WTC11 (cell line): ENCODE measurements at regions not wholly inside any gene's neighbourhood (a gene's known extent, or its start where the extent isn't known, plus 50 kb on each side); places are given as distances from the start of the nearest gene placed in this dataset.

ENCODE experiments used
- ATAC-seq: fragments of 200-7000 bp; cut with Tn5 transposase; 2 replicates; pipeline ENCODE4 v1.10.0; 2021; ENCODE audit warnings: mild to moderate bottlenecking, moderate library complexity
- CTCF ChIA-PET: fragments of 300-600 bp; sonication (Branson Sonifier 250); formaldehyde crosslinking; loops from one replicate; lab custom pipeline; 2021; ENCODE audit warnings: antibody characterized with exemption; lab: Charles Lee
- POLR2A ChIA-PET: fragments of 350-600 bp; sonication (Branson Sonifier 250); formaldehyde crosslinking; loops from one replicate; lab custom pipeline; 2021; ENCODE audit warnings: antibody characterized with exemption; lab: Charles Lee
- DNase-seq: peaks from one replicate; pipeline ENCODE4 v3.0.0; 2021; ENCODE audit warnings: low spot score
- H3K27ac Mint-ChIP-seq: 2 replicates; pipeline ENCODE4 v1.8.0; 2021; ENCODE audit warnings: mixed read lengths
- H3K27me3 Mint-ChIP-seq: 2 replicates; pipeline ENCODE4 v1.8.0; 2021; ENCODE audit warnings: low read depth, mild to moderate bottlenecking, moderate library complexity, mixed read lengths
- H3K36me3 Mint-ChIP-seq: 2 replicates; pipeline ENCODE4 v1.8.0; 2021; ENCODE audit warnings: mixed read lengths
- H3K4me1 Mint-ChIP-seq: 2 replicates; pipeline ENCODE4 v1.8.0; 2022; ENCODE audit warnings: mixed read lengths
- H3K4me3 Mint-ChIP-seq: 2 replicates; pipeline ENCODE4 v1.8.0; 2021; ENCODE audit warnings: mild to moderate bottlenecking, moderate library complexity, mixed read lengths
- H3K9me3 Mint-ChIP-seq: 2 replicates; pipeline ENCODE4 v1.8.0; 2021; ENCODE audit warnings: mixed read lengths
- AR ChIP-seq: fragments of 250-450 bp; sonication (Bioruptor Pico); IDR thresholded peaks from 2 replicates; pipeline ENCODE4 v1.9.0; 2021; ENCODE audit warnings: mild to moderate bottlenecking
- ESRRA ChIP-seq: sonication (generic); formaldehyde crosslinking; IDR thresholded peaks from 2 replicates; pipeline ENCODE4 v1.8.1; 2022; ENCODE audit warnings: mild to moderate bottlenecking, missing genetic modification reagents, borderline replicate concordance
- NR3C1 ChIP-seq: sonication (generic); formaldehyde crosslinking; conservative IDR thresholded peaks from 2 replicates; pipeline ENCODE4 v1.8.1; 2023; ENCODE audit warnings: low read depth, mild to moderate bottlenecking, missing genetic modification reagents
- PRDM15 ChIP-seq: sonication (generic); formaldehyde crosslinking; IDR thresholded peaks from 2 replicates; pipeline ENCODE4 v1.8.0; 2022; ENCODE audit warnings: missing genetic modification reagents
- SMAD3 ChIP-seq: sonication (generic); formaldehyde crosslinking; IDR thresholded peaks from 2 replicates; pipeline ENCODE4 v1.8.0; 2022; ENCODE audit warnings: missing genetic modification reagents, mild to moderate bottlenecking, borderline replicate concordance
- STAT6 ChIP-seq: sonication (generic); formaldehyde crosslinking; conservative IDR thresholded peaks from 2 replicates; pipeline ENCODE4 v1.8.1; 2023; ENCODE audit warnings: mild to moderate bottlenecking, low read depth, missing genetic modification reagents, moderate library complexity

DNA sequence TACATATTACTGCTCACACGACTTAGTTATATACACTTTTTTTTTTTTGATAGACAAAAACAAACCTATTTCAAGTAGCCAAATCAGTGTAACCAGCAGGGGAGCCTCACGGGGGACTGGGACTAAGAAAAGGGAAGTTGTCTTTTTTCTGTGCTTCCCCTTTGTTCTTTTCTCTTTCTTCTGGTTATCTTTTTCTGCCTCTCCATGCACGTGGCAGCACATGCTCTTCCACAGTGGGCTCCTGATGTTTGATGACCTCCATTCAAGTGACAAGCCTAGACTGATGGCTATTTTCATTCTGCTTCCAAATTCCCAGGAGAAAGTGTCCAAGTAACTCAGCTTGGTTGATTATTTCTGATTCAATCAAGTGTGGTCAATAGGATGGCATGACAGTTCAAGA, 98.2 kb upstream of the STK39 start:
- POLR2A ChIA-PET: no interaction called here
- H3K9me3 Mint-ChIP-seq: peaks cover 4% of the 10 kb centered on the region

More for the DNA sequence above, 98.2 kb upstream of the STK39 start:
- Mint-ChIP-seq H3K27ac (no peak overlapping the region), H3K4me1 (peaks cover 17% of the 10 kb centered on the region), H3K27me3 (no peaks in the 10 kb centered on the region), H3K4me3 (no peak overlapping the region), H3K36me3 (no peaks in the 10 kb centered on the region)
- ATAC-seq (no peak), DNase-seq (no peak)
- TF ChIP-seq PRDM15 (CRISPR knock-in tag) (no peak), SMAD3 (CRISPR knock-in tag) (no peak), AR (CRISPR knock-in tag) (no peak), STAT6 (CRISPR knock-in tag) (no peak), ESRRA (CRISPR knock-in tag) (no peak), NR3C1 (no peak)
- CTCF ChIA-PET: interaction anchor here (1.5 to 2.6 kb wide), 2 partner anchors 148 to 305 kb away, joined by 3 to 10 read pairs; no protein-coding TSS in a partner anchor
